Heart left ventricle (tissue), 16 donors: ENCODE measurements at regions not wholly inside any gene's neighbourhood (a gene's known extent, or its start where the extent isn't known, plus 50 kb on each side); places are given as distances from the start of the nearest gene placed in this dataset.

ENCODE experiments used
- ATAC-seq, 4 donors: fragments of 200-7000 bp; cut with Tn5 transposase; one replicate each; pipeline ENCODE4 v1.9.1; 2020 to 2022; ENCODE audit warnings: moderate library complexity in 4 of 4, mild to moderate bottlenecking in 3 of 4, moderate number of reproducible peaks in 1 of 4
- DNase-seq, 5 donors: peaks; one replicate each; pipeline ENCODE4 v3.0.0-alpha.2; 2020
- H3K27ac ChIP-seq, 12 donors: fragments of 200-600 bp; sonication (generic) in 4 of 12; one replicate each; pipeline versions ENCODE4 v1.5.0 to v1.8.0; 2016 to 2022; ENCODE audit warnings: mild to moderate bottlenecking in 2 of 12
- H3K27me3 ChIP-seq, 9 donors: fragments of 200-600 bp; sonication (generic) in 2 of 9; one replicate each; pipeline versions ENCODE4 v1.5.1 to v1.8.0; 2016 to 2022; ENCODE audit warnings: mild to moderate bottlenecking in 3 of 9
- H3K36me3 ChIP-seq, 9 donors: fragments of 200-600 bp; sonication (generic) in 2 of 9; one replicate each; pipeline versions ENCODE4 v1.5.0 to v1.8.0; 2018 to 2022; ENCODE audit warnings: mild to moderate bottlenecking in 2 of 9
- H3K4me1 ChIP-seq, 12 donors: fragments of 200-600 bp; sonication (generic) in 4 of 12; one replicate each; pipeline versions ENCODE4 v1.5.0 to v1.8.0; 2016 to 2022; ENCODE audit warnings: mild to moderate bottlenecking in 3 of 12
- H3K4me3 ChIP-seq, 12 donors: fragments of 200-600 bp; sonication (generic) in 4 of 12; one replicate each; pipeline versions ENCODE4 v1.5.0 to v1.8.0; 2017 to 2022; ENCODE audit warnings: mild to moderate bottlenecking in 9 of 12, moderate library complexity in 4 of 12
- H3K9me3 ChIP-seq, 12 donors: fragments of 200-600 bp; sonication (generic) in 4 of 12; one replicate each; pipeline versions ENCODE4 v1.5.0 to v1.8.0; 2016 to 2022; ENCODE audit warnings: mild to moderate bottlenecking in 1 of 12
- CTCF ChIP-seq, 12 donors: fragments of 200-600 bp; sonication (generic) in 4 of 12; IDR thresholded peaks; one replicate each; pipeline versions ENCODE4 v1.5.0 to v1.8.0; 2018 to 2022; ENCODE audit warnings: antibody characterized with exemption in 12 of 12, mild to moderate bottlenecking in 5 of 12
- POLR2A ChIP-seq, 2 donors: fragments of 450-650 bp; IDR thresholded peaks; one replicate each; pipeline ENCODE4 v1.6.1; 2017; ENCODE audit warnings: antibody characterized with exemption in 2 of 2, mild to moderate bottlenecking in 2 of 2, moderate library complexity in 2 of 2
- WGBS, 4 donors: extraction: QIAGEN DNeasy Blood & Tissue Kit in 2 of 4; methylation state at CpG; one replicate each; pipeline versions ENCODE4 v1.1.5 to v1.1.7; 2013 to 2018; 5-methylcytosine and 5-hydroxymethylcytosine counted together
- intact Hi-C, 10 donors: fragments of 100-400 bp; cut with DNase I; formaldehyde crosslinking; loops; one replicate each; pipeline versions ENCODE4 v1.11.1 to v1.14.2; 2022
- donor health status: ischemic (EF 13 %, LVEDD 7.1; RV severe dilation, severe dysfunction).
- donor health status: healthy with polysubstance abuse.
- donor health status: DM: no; HTN: yes; CAD: no.
- donor health status: DM: no; HTN: no; CAD: no.
- donor health status: ischemic (EF 25% LVEDD 6.9; RV normal size, moderate dysfunction).
- donor health status: ischemic (EF 25% LVEDD 5.7; RV mildly dilated, moderate dysfunction).
- donor health status: healthy.
- donor health status: DM: yes; HTN: yes; CAD: no.
- donor health status: ischemic (EF 35%, LVEDD 5.7; RV mildly dilated, moderate dysfunction).
- donor health status: nonischemic (EF 11% LVEDD 7.7; RV severe dilation, severe dysfunction).
- donor health status: DM: yes; HTN: yes; CAD: no.
- donor health status: PGD.
- donor health status: ischemic (EF 29% LVEDD 5.4; RV normal size, mild dysfunction).
- donor health status: nonischemic (EF 23%, LVEDD 6.1; RV moderate dilation, normal function).

- no peak overlapping the region for H3K27ac ChIP-seq
- no peak for ATAC-seq
- no peak for TF ChIP-seq POLR2A (IDR thresholded peaks at IDR 0.05)
- TF ChIP-seq CTCF (IDR thresholded peaks at IDR 0.05), result no peak
- WGBS, 4 donors, result 78 to 83% (median 80%) methylated on average over 3 of the region's 3 CpGs
- no peaks in the 10 kb centered on the region for H3K4me1 ChIP-seq
- H3K27me3 ChIP-seq, result no peaks in the 10 kb centered on the region
- no peak for DNase-seq
- no peaks in the 10 kb centered on the region for H3K9me3 ChIP-seq
- no peaks in the 10 kb centered on the region for H3K36me3 ChIP-seq
- intact Hi-C loops, result no loop called here
- no peak overlapping the region for H3K4me3 ChIP-seq
These were observed 232.7 kb upstream of the NR3C2 start for GRCh38 chr4:148674876-148675275.

- Histone ChIP-seq H3K4me1 (no peaks in the 10 kb centered on the region), H3K4me3 (no peak overlapping the region), H3K27me3 (no peaks in the 10 kb centered on the region), H3K36me3 (no peaks in the 10 kb centered on the region), H3K9me3 (no peaks in the 10 kb centered on the region), H3K27ac (no peak overlapping the region)
- ATAC-seq (no peak), DNase-seq (no peak)
- intact Hi-C loops, result no loop called here
- TF ChIP-seq CTCF (IDR thresholded peaks at IDR 0.05) (no peak), POLR2A (IDR thresholded peaks at IDR 0.05) (no peak)
- 92 to 97% (median 94%) methylated on average over 5 of the region's 5 CpGs for WGBS, 4 donors
These were observed 222.4 kb upstream of the NR3C2 start for GRCh38 chr4:148664636-148665035.

- H3K36me3 ChIP-seq, result no peaks in the 10 kb centered on the region
- 93 to 99% (median 97%) methylated on average over 2 of the region's 2 CpGs for WGBS, 4 donors
- H3K4me1 ChIP-seq, result no peaks in the 10 kb centered on the region
- H3K9me3 ChIP-seq, result no peaks in the 10 kb centered on the region
- TF ChIP-seq POLR2A (IDR thresholded peaks at IDR 0.05), result no peak
- no peak for TF ChIP-seq CTCF (IDR thresholded peaks at IDR 0.05)
- intact Hi-C loops, result no loop called here
- ATAC-seq, result no peak
- H3K27me3 ChIP-seq, result no peaks in the 10 kb centered on the region
- no peak for DNase-seq
- H3K4me3 ChIP-seq, result no peak overlapping the region
- no peak overlapping the region for H3K27ac ChIP-seq
These were observed 211.9 kb upstream of the NR3C2 start for GRCh38 chr4:148654131-148654530.

GRCh38 chr4:148653681-148654080 lies 211.5 kb upstream of the NR3C2 start:
- TF ChIP-seq POLR2A (IDR thresholded peaks at IDR 0.05) (no peak), CTCF (IDR thresholded peaks at IDR 0.05) (no peak)
- ATAC-seq, result no peak
- Histone ChIP-seq H3K4me1 (no peaks in the 10 kb centered on the region), H3K4me3 (no peak overlapping the region), H3K9me3 (no peaks in the 10 kb centered on the region), H3K27ac (no peak overlapping the region), H3K36me3 (no peaks in the 10 kb centered on the region), H3K27me3 (no peaks in the 10 kb centered on the region)
- 75 to 84% (median 81%) methylated on average over 4 of the region's 4 CpGs for WGBS, 4 donors
- no peak for DNase-seq
- intact Hi-C loops, result no loop called here
